H7 (cell line): ENCODE measurements at regions not wholly inside any gene's neighbourhood (a gene's known extent, or its start where the extent isn't known, plus 50 kb on each side); places are given as distances from the start of the nearest gene placed in this dataset.
"Not testable (repeated sequence)": the region's sequence is repeated elsewhere in the genome, so short reads cannot be mapped to it uniquely, and the experiment has no call there.

Experiments
- DNase-seq: peaks from one replicate; pipeline ENCODE4 v3.0.0; 2012
- H3K27me3 ChIP-seq: 2 replicates; pipeline ENCODE4 v1.6.0; 2011; ENCODE audit warnings: mild to moderate bottlenecking, low read length; ENCODE audit not compliant: control insufficient read depth, insufficient read depth
- H3K36me3 ChIP-seq: replicated peaks from 2 replicates; pipeline ENCODE4 v1.5.1; 2011; ENCODE audit warnings: low read length; ENCODE audit not compliant: control insufficient read depth, insufficient read depth
- H3K4me3 ChIP-seq: 2 replicates; pipeline ENCODE4 v1.5.1; 2011; ENCODE audit warnings: low read depth, mild to moderate bottlenecking, control low read depth, low read length, moderate library complexity; ENCODE audit not compliant: insufficient read depth

- H3K27me3 ChIP-seq, result no peaks in the 10 kb centered on the region
- no peaks in the 10 kb centered on the region for H3K36me3 ChIP-seq
- H3K4me3 ChIP-seq, result no peak overlapping the region
- no peak for DNase-seq
Observed at GRCh38 chr1:101142244-101142643, 94.6 kb upstream of the S1PR1 start.

- no peak for DNase-seq
- no peaks in the 10 kb centered on the region for H3K27me3 ChIP-seq
Observed at GRCh38 chr1:101141376-101141775, 95.4 kb upstream of the S1PR1 start.

GRCh38 chr1:101139821-101140718, 96.7 kb upstream of the S1PR1 start:
- Histone ChIP-seq H3K36me3 (no peaks in the 10 kb centered on the region), H3K27me3 (no peaks in the 10 kb centered on the region), H3K4me3 (no peak overlapping the region)
- DNase-seq, result no peak

More at GRCh38 chr1:101141376-101141775, 95.4 kb upstream of the S1PR1 start:
- H3K4me3 ChIP-seq, result no peak overlapping the region
- H3K36me3 ChIP-seq, result no peaks in the 10 kb centered on the region

DNA sequence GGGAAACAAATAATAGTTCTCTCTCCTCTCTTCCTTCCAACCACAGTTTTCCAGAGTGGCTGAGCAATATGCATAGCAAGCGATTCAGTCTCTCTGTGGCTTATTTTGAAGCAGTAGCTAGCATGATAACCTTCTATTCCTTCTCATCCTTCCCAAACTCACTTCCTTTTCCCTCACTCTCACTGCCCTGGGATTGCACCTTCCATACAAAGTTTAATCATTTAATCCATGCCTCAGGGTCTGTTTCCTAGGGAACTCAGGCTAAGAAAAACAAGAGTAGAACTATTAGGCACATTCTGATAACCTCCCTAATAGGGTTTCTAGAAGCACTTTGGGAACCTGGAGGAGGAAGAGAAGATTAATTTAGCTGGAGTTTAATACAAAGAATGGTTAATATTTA, 97.7 kb upstream of the S1PR1 start:
- DNase-seq, result no peak
- Histone ChIP-seq H3K36me3 (no peaks in the 10 kb centered on the region), H3K27me3 (no peaks in the 10 kb centered on the region), H3K4me3 (no peak overlapping the region)

- DNase-seq, result no peak
- Histone ChIP-seq H3K36me3 (no peaks in the 10 kb centered on the region), H3K27me3 (no peaks in the 10 kb centered on the region), H3K4me3 (no peak overlapping the region)
Observed at GRCh38 chr1:101137144-101138126, 99.4 kb upstream of the S1PR1 start.

GRCh38 chr1:101136739-101137138, 100.1 kb upstream of the S1PR1 start:
- DNase-seq, result no peak
- no peaks in the 10 kb centered on the region for H3K36me3 ChIP-seq
- no peak overlapping the region for H3K4me3 ChIP-seq
- no peaks in the 10 kb centered on the region for H3K27me3 ChIP-seq

- Histone ChIP-seq H3K4me3 (no peak overlapping the region), H3K36me3 (no peaks in the 10 kb centered on the region), H3K27me3 (no peaks in the 10 kb centered on the region)
- DNase-seq, result no peak
Observed at GRCh38 chr1:101136271-101136670, 100.5 kb upstream of the S1PR1 start.

DNA sequence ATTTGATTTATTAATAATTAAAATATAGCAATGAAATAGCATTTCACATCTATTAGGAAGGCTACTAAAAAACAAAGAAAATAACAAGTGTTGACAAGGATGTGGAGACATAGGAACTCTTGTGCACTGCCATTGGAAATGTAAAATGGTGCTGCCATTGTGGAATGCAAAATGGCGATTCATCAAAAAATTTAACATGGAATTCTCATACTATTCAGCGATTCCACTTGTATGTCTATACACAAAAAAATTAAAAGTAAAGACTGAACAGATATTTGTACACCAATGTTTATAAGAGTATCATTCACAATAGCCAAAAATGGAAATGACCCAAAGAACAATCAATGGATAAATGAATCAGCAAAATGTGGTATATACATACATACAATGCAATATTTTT, 101.3 kb upstream of the S1PR1 start:
- DNase-seq, result no peak
- Histone ChIP-seq H3K36me3 (no peaks in the 10 kb centered on the region), H3K4me3 (no peak overlapping the region), H3K27me3 (no peaks in the 10 kb centered on the region)

DNA sequence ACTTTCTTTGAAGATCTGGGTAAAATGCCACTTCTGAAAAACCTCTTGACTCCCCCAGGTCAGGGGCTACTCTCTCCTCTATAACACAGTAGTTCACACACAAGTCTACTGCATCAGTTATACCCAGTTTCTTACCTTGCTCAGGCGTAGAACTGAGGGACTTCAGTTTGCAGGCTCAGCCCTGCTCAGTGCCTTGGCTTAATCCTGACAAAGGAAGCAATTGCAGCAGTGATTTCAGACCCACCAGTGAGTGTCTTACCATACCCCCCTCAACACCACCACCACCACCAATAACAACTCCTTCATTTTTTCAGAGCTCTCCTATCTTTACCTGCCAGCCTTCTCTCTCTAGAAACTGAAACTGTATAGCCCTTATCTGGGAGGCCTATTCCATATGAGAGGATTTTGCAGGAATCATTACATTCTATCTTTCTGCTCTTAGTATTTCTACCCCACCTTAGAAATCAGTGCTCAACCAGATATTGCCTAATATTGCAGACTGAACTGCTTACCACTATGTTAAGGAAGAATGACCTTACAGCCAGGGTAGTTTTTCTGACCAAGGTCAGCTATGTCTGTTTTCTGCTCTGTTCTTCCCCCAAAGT, 105.5 kb upstream of the S1PR1 start:
- Histone ChIP-seq H3K27me3 (no peaks in the 10 kb centered on the region), H3K4me3 (no peak overlapping the region), H3K36me3 (no peaks in the 10 kb centered on the region)
- DNase-seq, result no peak

- Histone ChIP-seq H3K4me3 (no peak overlapping the region), H3K27me3 (no peaks in the 10 kb centered on the region), H3K36me3 (no peaks in the 10 kb centered on the region)
- DNase-seq, result no peak
Observed at GRCh38 chr1:101130673-101131072, 105.1 kb upstream of the DPH5 start.

GRCh38 chr1:101128846-101129245, 103.3 kb upstream of the DPH5 start:
- no peaks in the 10 kb centered on the region for H3K36me3 ChIP-seq
- no peak for DNase-seq
- H3K27me3 ChIP-seq, result no peaks in the 10 kb centered on the region
- H3K4me3 ChIP-seq, result no peak overlapping the region

DNA sequence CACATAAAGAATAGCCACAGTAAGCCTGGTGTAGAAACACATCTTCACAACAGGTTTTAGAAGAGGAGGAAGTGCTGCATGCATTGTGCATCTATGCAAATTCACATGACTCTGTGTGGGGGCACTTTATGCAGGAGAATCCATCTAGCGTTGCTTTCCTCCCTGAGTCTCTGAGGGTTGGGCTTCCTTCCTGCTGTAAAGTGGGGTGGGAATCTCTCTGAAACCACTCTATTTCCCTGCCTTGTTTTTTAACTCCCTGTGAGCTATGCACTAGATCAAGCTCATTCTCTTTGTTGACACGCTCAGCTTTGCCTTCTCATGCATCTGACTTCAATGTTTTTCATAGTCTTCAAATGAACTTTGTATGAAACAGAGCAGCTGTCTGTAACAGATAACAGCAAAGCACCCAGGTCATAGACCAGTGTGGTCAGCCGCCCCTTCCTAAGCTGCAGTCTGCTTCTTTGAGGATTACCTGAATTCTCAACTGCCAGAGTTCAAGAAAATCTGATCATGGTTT, 102.7 kb upstream of the DPH5 start:
- Histone ChIP-seq H3K4me3 (no peak overlapping the region), H3K27me3 (no peaks in the 10 kb centered on the region), H3K36me3 (no peaks in the 10 kb centered on the region)
- DNase-seq, result no peak

GRCh38 chr1:101124405-101124804, 98.8 kb upstream of the DPH5 start:
- Histone ChIP-seq H3K4me3 (no peak overlapping the region), H3K27me3 (no peaks in the 10 kb centered on the region), H3K36me3 (no peaks in the 10 kb centered on the region)
- no peak for DNase-seq

DNA sequence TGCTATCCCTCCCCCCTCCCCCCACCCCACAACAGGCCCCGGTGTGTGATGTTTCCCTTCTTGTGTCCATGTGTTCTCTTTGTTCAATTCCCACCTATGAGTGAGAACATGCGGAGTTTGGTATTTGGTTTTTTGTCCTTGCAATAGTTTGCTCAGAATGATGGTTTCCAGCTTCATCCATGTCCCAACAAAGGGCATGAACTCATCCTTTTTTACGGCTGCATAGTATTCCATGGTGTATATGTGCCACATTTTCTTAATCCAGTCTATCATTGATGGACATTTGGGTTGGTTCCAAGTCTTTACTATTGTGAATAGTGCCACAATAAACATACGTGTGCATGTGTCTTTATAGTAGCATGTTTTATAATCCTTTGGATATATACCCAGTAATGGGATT, 98.3 kb upstream of the DPH5 start:
- not testable (repeated sequence) for H3K4me3 ChIP-seq, DNase-seq, H3K36me3 ChIP-seq, H3K27me3 ChIP-seq
